ENCODE measurements at regions not wholly inside any gene's neighbourhood (a gene's known extent, or its start where the extent isn't known, plus 50 kb on each side); places are given as distances from the start of the nearest gene placed in this dataset.

DNA sequence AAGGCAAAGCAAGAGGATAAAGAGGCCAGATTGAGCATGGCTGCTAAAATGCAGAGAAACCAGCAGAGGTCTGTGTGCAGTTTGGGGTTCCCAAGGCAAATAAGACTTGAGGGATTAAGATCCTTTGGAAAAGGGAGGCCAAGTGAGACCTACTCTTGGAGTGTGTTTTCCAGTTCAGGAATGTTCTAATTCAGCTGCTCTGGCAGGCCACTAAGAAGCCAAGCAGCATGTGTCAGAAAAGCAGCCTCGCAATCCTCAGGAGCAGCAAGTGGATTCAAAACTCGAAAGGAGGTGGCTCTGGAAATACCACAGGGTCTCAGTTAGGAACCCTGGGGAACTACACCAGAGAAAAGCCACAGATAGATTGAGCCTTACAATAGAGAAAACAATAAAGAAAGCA lies 569.2 kb downstream of the METTL4 start:
- H3K4me3 ChIP-seq (ENCODE audit: control insufficient read depth, low read depth, low read length): no peak overlapping the region
- TF ChIP-seq, protein P1, sequence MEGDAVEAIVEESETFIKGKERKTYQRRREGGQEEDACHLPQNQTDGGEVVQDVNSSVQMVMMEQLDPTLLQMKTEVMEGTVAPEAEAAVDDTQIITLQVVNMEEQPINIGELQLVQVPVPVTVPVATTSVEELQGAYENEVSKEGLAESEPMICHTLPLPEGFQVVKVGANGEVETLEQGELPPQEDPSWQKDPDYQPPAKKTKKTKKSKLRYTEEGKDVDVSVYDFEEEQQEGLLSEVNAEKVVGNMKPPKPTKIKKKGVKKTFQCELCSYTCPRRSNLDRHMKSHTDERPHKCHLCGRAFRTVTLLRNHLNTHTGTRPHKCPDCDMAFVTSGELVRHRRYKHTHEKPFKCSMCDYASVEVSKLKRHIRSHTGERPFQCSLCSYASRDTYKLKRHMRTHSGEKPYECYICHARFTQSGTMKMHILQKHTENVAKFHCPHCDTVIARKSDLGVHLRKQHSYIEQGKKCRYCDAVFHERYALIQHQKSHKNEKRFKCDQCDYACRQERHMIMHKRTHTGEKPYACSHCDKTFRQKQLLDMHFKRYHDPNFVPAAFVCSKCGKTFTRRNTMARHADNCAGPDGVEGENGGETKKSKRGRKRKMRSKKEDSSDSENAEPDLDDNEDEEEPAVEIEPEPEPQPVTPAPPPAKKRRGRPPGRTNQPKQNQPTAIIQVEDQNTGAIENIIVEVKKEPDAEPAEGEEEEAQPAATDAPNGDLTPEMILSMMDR (IDR thresholded peaks at IDR 0.05; ENCODE audit: control insufficient read depth, insufficient read depth, low read depth, low read length, missing control alignments): no peak
- DNase-seq (ENCODE audit: low read depth): no peak

DNA sequence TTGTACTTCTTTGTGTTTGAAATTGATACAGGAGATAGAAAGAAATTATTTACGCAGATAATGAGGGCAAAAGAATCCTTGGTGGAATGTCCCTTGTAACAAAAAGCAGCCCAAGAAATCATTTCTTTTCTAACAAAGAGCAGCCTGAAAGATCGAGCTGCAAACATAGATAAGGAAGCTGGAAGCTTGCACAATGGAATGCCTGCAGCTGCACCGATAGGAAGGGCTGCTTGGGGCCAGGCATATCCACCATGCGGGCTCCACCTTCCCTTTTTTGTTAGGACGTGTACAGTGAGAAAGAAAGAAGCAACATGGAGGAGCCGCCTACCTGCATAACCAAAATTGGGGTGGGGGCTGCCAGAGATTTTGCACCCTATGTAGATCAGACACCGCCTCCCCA lies 568.7 kb downstream of the METTL4 start:
- TF ChIP-seq, protein P1 (IDR thresholded peaks at IDR 0.05; ENCODE audit: control insufficient read depth, insufficient read depth, low read depth, low read length, missing control alignments): no peak
- H3K4me3 ChIP-seq (ENCODE audit: control insufficient read depth, low read depth, low read length): no peak overlapping the region
- DNase-seq (ENCODE audit: low read depth): no peak

DNA sequence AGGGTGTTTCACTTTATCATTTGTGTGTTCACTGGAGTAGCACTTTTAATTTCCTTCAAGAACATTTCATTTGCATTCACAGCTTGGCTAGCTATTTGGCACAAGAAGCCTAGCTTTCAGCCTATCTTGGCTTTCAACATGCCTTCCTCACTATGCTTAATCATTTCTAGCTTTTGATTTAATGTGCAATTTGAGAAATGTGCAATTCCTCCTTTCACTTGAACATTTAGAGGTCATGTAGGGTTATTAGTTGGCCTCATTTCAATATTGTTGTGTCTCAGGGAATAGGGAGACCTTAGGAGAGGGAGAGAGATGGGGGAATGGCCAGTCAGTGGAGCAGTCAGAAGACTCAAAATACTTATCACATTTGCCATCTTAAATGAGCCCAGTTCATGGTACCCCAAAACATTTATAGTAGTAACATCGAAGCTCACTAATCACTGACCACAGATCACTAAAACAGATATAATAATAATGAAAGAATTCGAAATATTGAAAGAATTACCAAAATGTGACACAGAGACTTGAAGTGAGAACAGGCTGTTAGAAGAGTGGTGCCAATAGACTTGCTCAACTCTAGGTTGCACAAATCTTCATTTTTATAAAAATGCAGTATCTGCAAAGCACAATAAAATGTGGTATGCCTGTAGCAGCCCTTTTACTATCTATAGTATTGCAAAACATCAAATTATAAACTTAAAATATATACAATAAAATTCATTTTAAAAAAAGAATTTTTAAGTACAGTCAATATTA lies 561.2 kb downstream of the METTL4 start:
- H3K4me3 ChIP-seq (ENCODE audit: control insufficient read depth, low read depth, low read length): no peak overlapping the region
- DNase-seq (ENCODE audit: low read depth): no peak
- TF ChIP-seq, protein P1 (IDR thresholded peaks at IDR 0.05; ENCODE audit: control insufficient read depth, insufficient read depth, low read depth, low read length, missing control alignments): no peak

DNA sequence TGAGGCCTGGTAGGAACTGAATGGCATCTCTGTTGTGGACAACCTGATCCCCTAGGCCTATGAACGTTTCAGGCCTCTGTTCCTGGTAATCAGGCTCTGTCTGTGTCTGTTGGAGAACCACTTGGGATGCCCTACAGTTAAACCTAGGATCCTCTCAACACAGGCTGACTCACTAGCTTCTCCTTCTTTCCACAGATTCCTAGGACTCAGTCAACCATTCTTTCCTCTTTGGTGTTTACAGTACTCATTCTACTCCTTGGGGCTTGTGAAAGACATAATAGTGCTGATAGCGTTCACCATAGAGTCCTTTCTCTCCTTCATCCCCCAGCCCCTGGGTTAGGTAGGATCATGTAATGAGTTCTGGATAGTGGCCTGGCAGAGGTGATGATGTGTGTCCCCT lies 544.3 kb downstream of the METTL4 start:
- DNase-seq (ENCODE audit: low read depth): no peak
- H3K4me3 ChIP-seq (ENCODE audit: control insufficient read depth, low read depth, low read length): no peak overlapping the region
- TF ChIP-seq, protein P1 (IDR thresholded peaks at IDR 0.05; ENCODE audit: control insufficient read depth, insufficient read depth, low read depth, low read length, missing control alignments): no peak

DNA sequence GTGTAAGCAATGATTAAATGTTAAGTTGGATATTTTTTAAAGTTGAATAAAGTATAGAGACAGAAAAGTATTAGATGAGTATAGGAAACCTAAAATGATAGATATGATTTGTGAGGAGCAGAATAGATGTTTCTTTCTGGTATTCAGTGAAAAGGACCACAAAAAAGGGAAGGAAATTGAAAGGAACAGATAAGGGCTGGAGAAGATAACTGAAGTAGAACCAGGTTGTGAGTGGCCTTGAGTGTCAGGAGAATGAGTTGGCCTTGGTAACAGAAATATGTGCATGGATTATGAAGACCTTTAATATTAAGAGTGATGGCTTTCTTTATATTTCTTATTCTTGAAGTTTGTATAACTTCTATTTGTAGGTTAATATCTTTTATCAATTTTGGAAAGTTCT lies 543.5 kb downstream of the METTL4 start:
- DNase-seq (ENCODE audit: low read depth): no peak
- TF ChIP-seq, protein P1 (IDR thresholded peaks at IDR 0.05; ENCODE audit: control insufficient read depth, insufficient read depth, low read depth, low read length, missing control alignments): no peak
- no peak overlapping the region for H3K4me3 ChIP-seq (ENCODE audit: control insufficient read depth, low read depth, low read length)

DNA sequence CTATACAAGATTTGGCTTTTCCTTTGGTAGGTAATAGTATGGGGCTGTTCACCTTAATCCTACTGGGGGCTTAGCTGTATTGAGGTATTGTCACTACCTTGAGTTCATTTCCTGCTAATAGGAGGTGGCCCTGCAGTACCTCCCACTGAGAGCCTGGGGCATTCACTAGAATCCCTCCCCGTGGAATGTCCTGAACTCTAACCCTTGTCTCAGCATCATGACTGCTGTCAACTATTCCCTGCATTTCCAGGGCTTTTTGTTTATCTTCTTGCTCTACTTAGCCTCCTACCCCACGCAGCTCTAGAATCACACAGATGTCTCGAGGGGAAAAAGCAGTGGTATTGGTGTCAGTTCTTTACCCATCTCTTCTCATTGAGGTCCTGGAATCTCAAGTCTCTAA lies 542.3 kb downstream of the METTL4 start:
- TF ChIP-seq, protein P1 (IDR thresholded peaks at IDR 0.05; ENCODE audit: control insufficient read depth, insufficient read depth, low read depth, low read length, missing control alignments): no peak
- DNase-seq (ENCODE audit: low read depth): no peak
- H3K4me3 ChIP-seq (ENCODE audit: control insufficient read depth, low read depth, low read length): no peak overlapping the region

All from AG09309 (cell line).